ENCODE measurements at regions not wholly inside any gene's neighbourhood (a gene's known extent, or its start where the extent isn't known, plus 50 kb on each side); places are given as distances from the start of the nearest gene placed in this dataset.

- TF ChIP-seq, protein P1, sequence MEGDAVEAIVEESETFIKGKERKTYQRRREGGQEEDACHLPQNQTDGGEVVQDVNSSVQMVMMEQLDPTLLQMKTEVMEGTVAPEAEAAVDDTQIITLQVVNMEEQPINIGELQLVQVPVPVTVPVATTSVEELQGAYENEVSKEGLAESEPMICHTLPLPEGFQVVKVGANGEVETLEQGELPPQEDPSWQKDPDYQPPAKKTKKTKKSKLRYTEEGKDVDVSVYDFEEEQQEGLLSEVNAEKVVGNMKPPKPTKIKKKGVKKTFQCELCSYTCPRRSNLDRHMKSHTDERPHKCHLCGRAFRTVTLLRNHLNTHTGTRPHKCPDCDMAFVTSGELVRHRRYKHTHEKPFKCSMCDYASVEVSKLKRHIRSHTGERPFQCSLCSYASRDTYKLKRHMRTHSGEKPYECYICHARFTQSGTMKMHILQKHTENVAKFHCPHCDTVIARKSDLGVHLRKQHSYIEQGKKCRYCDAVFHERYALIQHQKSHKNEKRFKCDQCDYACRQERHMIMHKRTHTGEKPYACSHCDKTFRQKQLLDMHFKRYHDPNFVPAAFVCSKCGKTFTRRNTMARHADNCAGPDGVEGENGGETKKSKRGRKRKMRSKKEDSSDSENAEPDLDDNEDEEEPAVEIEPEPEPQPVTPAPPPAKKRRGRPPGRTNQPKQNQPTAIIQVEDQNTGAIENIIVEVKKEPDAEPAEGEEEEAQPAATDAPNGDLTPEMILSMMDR (IDR thresholded peaks at IDR 0.05) = no peak
- TF ChIP-seq POLR2AphosphoS5 (IDR thresholded peaks at IDR 0.05) (no peak), POLR2A (IDR thresholded peaks at IDR 0.05) (no peak)
Observed at GRCh38 chr6:8223678-8224077, 121.3 kb upstream of the EEF1E1 start.
